Caco-2 (cell line): ENCODE measurements at regions not wholly inside any gene's neighbourhood (a gene's known extent, or its start where the extent isn't known, plus 50 kb on each side); places are given as distances from the start of the nearest gene placed in this dataset.

ENCODE experiments used
- BruUV-seq: library from RNA; stranded (reverse); fragments of 400-500 nt; replicated peaks from 2 replicates; lab custom pipeline; 2021; lab: Mats Ljungman, UMichigan
- CTCF ChIA-PET: fragments of 300-600 bp; sonication (Branson Sonifier 250); formaldehyde crosslinking; loops from one replicate; lab custom pipeline; 2022; ENCODE audit warnings: antibody characterized with exemption; lab: Charles Lee
- POLR2A ChIA-PET: fragments of 300-600 bp; sonication (Branson Sonifier 250); formaldehyde crosslinking; loops from one replicate; lab custom pipeline; 2022; ENCODE audit warnings: antibody characterized with exemption; lab: Charles Lee
- DNase-seq, 2 experiments: peaks; one replicate each; pipeline versions ENCODE4 v3.0.0 to v3.0.0-alpha.2; 2020 to 2022
- H3K27me3 ChIP-seq: replicated peaks from 2 replicates; pipeline ENCODE4 v1.6.0; 2011; ENCODE audit warnings: low read length; ENCODE audit not compliant: control insufficient read depth, insufficient read depth
- H3K36me3 ChIP-seq: 2 replicates; pipeline ENCODE4 v1.5.1; 2011; ENCODE audit warnings: low read length; ENCODE audit not compliant: control insufficient read depth, insufficient read depth
- H3K4me1 ChIP-seq: fragments of 250-450 bp; sonication (Bioruptor Pico); 2 replicates; pipeline ENCODE4 v1.5.1; 2020; ENCODE audit warnings: mild to moderate bottlenecking
- H3K4me3 ChIP-seq: 2 replicates; pipeline ENCODE4 v1.5.1; 2011; ENCODE audit warnings: low read depth, mild to moderate bottlenecking, control low read depth, low read length
- H3K9me3 ChIP-seq: fragments of 250-450 bp; sonication (Bioruptor Pico); 2 replicates; pipeline ENCODE4 v1.5.1; 2020; ENCODE audit warnings: mild to moderate bottlenecking, moderate library complexity
- H3K27ac Mint-ChIP-seq: one replicate; pipeline ENCODE4 v1.8.0; 2022; ENCODE audit warnings: mixed read lengths; ENCODE audit not compliant: unreplicated experiment
- H3K27me3 Mint-ChIP-seq: one replicate; pipeline ENCODE4 v1.8.0; 2022; ENCODE audit warnings: mixed read lengths; ENCODE audit not compliant: insufficient read depth, unreplicated experiment
- H3K36me3 Mint-ChIP-seq: one replicate; pipeline ENCODE4 v1.8.0; 2022; ENCODE audit warnings: mild to moderate bottlenecking, mixed read lengths; ENCODE audit not compliant: insufficient read depth, unreplicated experiment
- H3K4me1 Mint-ChIP-seq: one replicate; pipeline ENCODE4 v1.8.0; 2022; ENCODE audit warnings: low read depth, mixed read lengths; ENCODE audit not compliant: unreplicated experiment
- H3K4me3 Mint-ChIP-seq: one replicate; pipeline ENCODE4 v1.8.0; 2022; ENCODE audit warnings: mild to moderate bottlenecking, moderate library complexity, mixed read lengths; ENCODE audit not compliant: unreplicated experiment
- H3K9me3 Mint-ChIP-seq: one replicate; pipeline ENCODE4 v1.8.0; 2022; ENCODE audit warnings: mixed read lengths; ENCODE audit not compliant: unreplicated experiment
- CTCF ChIP-seq, 2 experiments: fragments of 200-600 bp in 1 of 2; IDR thresholded peaks; 1 replicate in 1 of 2; 2 replicates in 1 of 2; pipeline versions ENCODE4 v1.5.1 to v1.8.0; 2011 to 2022; ENCODE audit warnings: antibody characterized with exemption in 1 of 2, control low read depth in 1 of 2, inconsistent platforms in 1 of 2, low read depth in 1 of 2, low read length in 1 of 2, mild to moderate bottlenecking in 1 of 2, moderate library complexity in 1 of 2; ENCODE audit not compliant: insufficient read depth in 1 of 2, severe bottlenecking in 1 of 2, unreplicated experiment in 1 of 2
- intact Hi-C: fragments of 100-400 bp; cut with micrococcal nuclease; formaldehyde crosslinking; loops from one replicate; pipeline ENCODE4 v1.10.0; 2022; ENCODE audit not compliant: unreplicated experiment

GRCh38 chr1:170461291-170461747 lies 70.6 kb upstream of the GORAB start:
- Histone ChIP-seq H3K4me3 (no peak overlapping the region), H3K36me3 (no peaks in the 10 kb centered on the region), H3K4me1 (no peaks in the 10 kb centered on the region), H3K27me3 (no peaks in the 10 kb centered on the region), H3K9me3 (no peaks in the 10 kb centered on the region)
- ChIA-PET CTCF (no interaction called here), POLR2A (no interaction called here)
- Mint-ChIP-seq H3K4me1 (peaks cover 8% of the 10 kb centered on the region), H3K27me3 (peaks cover 9% of the 10 kb centered on the region), H3K9me3 (peaks cover 9% of the 10 kb centered on the region), H3K27ac (no peak overlapping the region), H3K36me3 (no peaks in the 10 kb centered on the region), H3K4me3 (no peak overlapping the region)
- DNase-seq: no peak
- no peak for TF ChIP-seq CTCF (IDR thresholded peaks at IDR 0.05; ENCODE audit: insufficient read depth in 1 of 2, low read depth in 1 of 2, low read length in 1 of 2, severe bottlenecking in 1 of 2, unreplicated experiment in 1 of 2)
- BruUV-seq: no TSS peak
- intact Hi-C loops: no loop called here

GRCh38 chr1:170461762-170462384 lies 70.1 kb upstream of the GORAB start:
- TF ChIP-seq CTCF (IDR thresholded peaks at IDR 0.05; ENCODE audit: insufficient read depth in 1 of 2, low read depth in 1 of 2, low read length in 1 of 2, severe bottlenecking in 1 of 2, unreplicated experiment in 1 of 2): no peak
- CTCF ChIA-PET: no interaction called here

GRCh38 chr1:170470121-170470520 lies 61.8 kb upstream of the GORAB start:
- ChIA-PET POLR2A (interaction anchor here (0.6 kb wide), 1 partner anchor 127 kb away, joined by 3 read pairs; no protein-coding TSS in a partner anchor), CTCF (no interaction called here)

More at GRCh38 chr1:170461762-170462384, 70.1 kb upstream of the GORAB start:
- H3K27me3 Mint-ChIP-seq: peaks cover 9% of the 10 kb centered on the region
- POLR2A ChIA-PET: no interaction called here
- no peaks in the 10 kb centered on the region for H3K36me3 Mint-ChIP-seq
- Histone ChIP-seq H3K4me1 (no peaks in the 10 kb centered on the region), H3K9me3 (no peaks in the 10 kb centered on the region), H3K4me3 (no peak overlapping the region), H3K36me3 (no peaks in the 10 kb centered on the region), H3K27me3 (no peaks in the 10 kb centered on the region)
- peaks cover 8% of the 10 kb centered on the region for H3K4me1 Mint-ChIP-seq
- no peak overlapping the region for H3K4me3 Mint-ChIP-seq
- DNase-seq: no peak
- intact Hi-C loops: no loop called here
- no peak overlapping the region for H3K27ac Mint-ChIP-seq
- no TSS peak for BruUV-seq
- peaks cover 9% of the 10 kb centered on the region for H3K9me3 Mint-ChIP-seq

More at GRCh38 chr1:170470121-170470520, 61.8 kb upstream of the GORAB start:
- Histone ChIP-seq H3K4me3 (no peak overlapping the region), H3K27me3 (no peaks in the 10 kb centered on the region), H3K9me3 (no peaks in the 10 kb centered on the region), H3K4me1 (no peaks in the 10 kb centered on the region), H3K36me3 (no peaks in the 10 kb centered on the region)
- BruUV-seq: no TSS peak
- no peak for DNase-seq
- peaks cover 4% of the 10 kb centered on the region for H3K9me3 Mint-ChIP-seq
- intact Hi-C loops: no loop called here
- H3K4me3 Mint-ChIP-seq: no peak overlapping the region
- no peaks in the 10 kb centered on the region for H3K4me1 Mint-ChIP-seq
- no peaks in the 10 kb centered on the region for H3K27me3 Mint-ChIP-seq
- TF ChIP-seq CTCF (IDR thresholded peaks at IDR 0.05; ENCODE audit: insufficient read depth in 1 of 2, low read depth in 1 of 2, low read length in 1 of 2, severe bottlenecking in 1 of 2, unreplicated experiment in 1 of 2): no peak
- H3K27ac Mint-ChIP-seq: no peak overlapping the region
- H3K36me3 Mint-ChIP-seq: no peaks in the 10 kb centered on the region
